DND-41 (cell line): ENCODE measurements at regions not wholly inside any gene's neighbourhood (a gene's known extent, or its start where the extent isn't known, plus 50 kb on each side); places are given as distances from the start of the nearest gene placed in this dataset.

Experiments used
- ATAC-seq: fragments of 200-7000 bp; cut with Tn5 transposase; 3 replicates; pipeline ENCODE4 v1.9.1; 2021; ENCODE audit warnings: low read depth; ENCODE audit not compliant: insufficient read depth
- DNase-seq: peaks from one replicate; pipeline ENCODE4 v3.0.0-alpha.2; 2020
- H2AFZ ChIP-seq: 2 replicates; pipeline ENCODE4 v1.6.0; 2012; ENCODE audit warnings: low read depth, low read length
- H3K27ac ChIP-seq: 2 replicates; pipeline ENCODE4 v1.5.1; 2012; ENCODE audit warnings: low read length, inconsistent platforms
- H3K27me3 ChIP-seq: fragments of 200-600 bp; sonication (generic); 2 replicates; pipeline ENCODE4 v1.6.0; 2012; ENCODE audit warnings: low read length, mild to moderate bottlenecking, inconsistent platforms; ENCODE audit not compliant: insufficient read depth, poor library complexity
- H3K36me3 ChIP-seq: 2 replicates; pipeline ENCODE4 v1.5.1; 2012; ENCODE audit warnings: low read length, inconsistent platforms; ENCODE audit not compliant: insufficient read depth
- H3K4me1 ChIP-seq: 2 replicates; pipeline ENCODE4 v1.5.1; 2012; ENCODE audit warnings: mild to moderate bottlenecking, low read length; ENCODE audit not compliant: insufficient read depth
- H3K4me2 ChIP-seq: 2 replicates; pipeline ENCODE4 v1.6.0; 2012; ENCODE audit warnings: mild to moderate bottlenecking, moderate library complexity, low read length, inconsistent platforms; ENCODE audit not compliant: insufficient read depth
- H3K4me3 ChIP-seq, 2 experiments: fragments of 200-600 bp in 1 of 2; shearing (Covaris generic) in 1 of 2; 2 replicates each; pipeline ENCODE4 v1.5.1; 2012 to 2016; ENCODE audit warnings: inconsistent platforms in 2 of 2, low read length in 2 of 2, mild to moderate bottlenecking in 2 of 2, low read depth in 1 of 2, moderate library complexity in 1 of 2
- H3K79me2 ChIP-seq: 2 replicates; pipeline ENCODE4 v1.6.0; 2012; ENCODE audit warnings: low read length, inconsistent platforms; ENCODE audit not compliant: insufficient read depth
- H3K9ac ChIP-seq: 2 replicates; pipeline ENCODE4 v1.6.0; 2012; ENCODE audit warnings: low read depth, mild to moderate bottlenecking, inconsistent platforms, low read length, moderate library complexity
- H3K9me3 ChIP-seq: 2 replicates; pipeline ENCODE4 v1.5.1; 2012; ENCODE audit warnings: low read length, moderate library complexity, mild to moderate bottlenecking, inconsistent platforms; ENCODE audit not compliant: insufficient read depth, severe bottlenecking
- H4K20me1 ChIP-seq: 2 replicates; pipeline ENCODE4 v1.6.0; 2012; ENCODE audit warnings: low read length; ENCODE audit not compliant: insufficient read depth
- CTCF ChIP-seq: IDR thresholded peaks from 2 replicates; pipeline ENCODE4 v1.5.1; 2012; ENCODE audit warnings: borderline replicate concordance, low read length, moderate library complexity, mild to moderate bottlenecking; ENCODE audit not compliant: poor library complexity, severe bottlenecking; ENCODE audit errors: extremely low read depth
- EZH2 ChIP-seq: IDR thresholded peaks from 3 replicates; pipeline ENCODE4 v1.6.1; 2012; ENCODE audit warnings: borderline replicate concordance, low read depth, mild to moderate bottlenecking, moderate library complexity, low read length, inconsistent platforms; ENCODE audit not compliant: severe bottlenecking

GRCh38 chr22:42328130-42328783 is 57.8 kb upstream of the TCF20 start:
- no peak overlapping the region for H3K27ac ChIP-seq
- no peaks in the 10 kb centered on the region for H3K36me3 ChIP-seq
- no peaks in the 10 kb centered on the region for H3K4me1 ChIP-seq
- H2AFZ ChIP-seq: no peak overlapping the region
- no peaks in the 10 kb centered on the region for H3K27me3 ChIP-seq
- H3K4me3 ChIP-seq: no peak overlapping the region
- no peak overlapping the region for H3K9ac ChIP-seq
- ATAC-seq (no peak), DNase-seq (no peak)
- peaks cover 51% of the 10 kb centered on the region for H3K79me2 ChIP-seq
- no peaks in the 10 kb centered on the region for H3K9me3 ChIP-seq
- no peak overlapping the region for H3K4me2 ChIP-seq
- peaks cover 86% of the 10 kb centered on the region for H4K20me1 ChIP-seq
- TF ChIP-seq CTCF: no peak
- TF ChIP-seq EZH2: no peak

GRCh38 chr22:42327462-42328129 is 57.1 kb upstream of the TCF20 start:
- Histone ChIP-seq H3K9me3 (no peaks in the 10 kb centered on the region), H3K4me2 (no peak overlapping the region), H3K4me1 (no peaks in the 10 kb centered on the region), H3K27ac (no peak overlapping the region), H2AFZ (no peak overlapping the region), H3K4me3 (no peak overlapping the region), H3K79me2 (peaks cover 44% of the 10 kb centered on the region), H3K9ac (no peak overlapping the region), H3K27me3 (no peaks in the 10 kb centered on the region), H3K36me3 (no peaks in the 10 kb centered on the region), H4K20me1 (peaks cover 79% of the 10 kb centered on the region)
- no peak for ATAC-seq
- no peak for DNase-seq
- TF ChIP-seq EZH2: no peak
- no peak for TF ChIP-seq CTCF

DNA sequence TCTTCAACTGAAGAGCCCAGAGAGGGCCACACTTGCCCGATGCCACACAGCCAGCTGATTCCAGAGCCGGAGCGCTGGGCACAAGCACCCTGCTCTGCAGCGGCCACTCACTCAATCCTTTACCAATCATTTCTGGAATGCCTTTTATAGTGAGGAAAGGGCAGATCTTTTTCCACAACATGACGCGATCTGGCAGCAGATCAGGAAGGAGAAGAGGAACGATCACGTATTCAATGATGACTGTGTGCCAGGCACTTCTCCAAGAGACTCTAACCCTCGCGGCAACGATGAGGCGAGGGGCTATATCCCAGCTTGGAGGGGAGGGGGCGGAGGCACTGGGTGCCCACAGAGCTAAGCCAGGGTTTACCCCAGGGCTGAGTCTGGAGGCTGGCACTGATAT is 56.3 kb upstream of the TCF20 start:
- ATAC-seq (no peak), DNase-seq (no peak)
- Histone ChIP-seq H2AFZ (no peak overlapping the region), H3K4me1 (no peaks in the 10 kb centered on the region), H4K20me1 (peaks cover 72% of the 10 kb centered on the region), H3K27me3 (no peaks in the 10 kb centered on the region), H3K79me2 (peaks cover 44% of the 10 kb centered on the region), H3K9me3 (no peaks in the 10 kb centered on the region), H3K4me3 (no peak overlapping the region), H3K9ac (no peak overlapping the region), H3K27ac (no peak overlapping the region), H3K36me3 (no peaks in the 10 kb centered on the region), H3K4me2 (no peak overlapping the region)
- TF ChIP-seq EZH2: no peak
- TF ChIP-seq CTCF: no peak
